HG02884 (cell line): ENCODE measurements at regions not wholly inside any gene's neighbourhood (a gene's known extent, or its start where the extent isn't known, plus 50 kb on each side); places are given as distances from the start of the nearest gene placed in this dataset.

Experiments used
- ATAC-seq: cut with Tn5 transposase; IDR thresholded peaks from one replicate; pipeline ENCODE4 v1.9.1; 2021; ENCODE audit warnings: mild to moderate bottlenecking, moderate library complexity; ENCODE audit not compliant: unreplicated experiment

- ATAC-seq: peak; percentile 29
Measured at GRCh38 chr5:126354012-126354857, 69.0 kb upstream of the GRAMD2B start.

GRCh38 chr5:126354858-126355731, 68.1 kb upstream of the GRAMD2B start:
- ATAC-seq: no peak

GRCh38 chr5:126355940-126356339, 67.3 kb upstream of the GRAMD2B start:
- no peak for ATAC-seq

GRCh38 chr5:126357585-126358342, 65.4 kb upstream of the GRAMD2B start:
- ATAC-seq: no peak

- peak; percentile 77 for ATAC-seq
Measured at GRCh38 chr5:126358525-126358924, 64.7 kb upstream of the GRAMD2B start.

GRCh38 chr5:126359884-126360283, 63.3 kb upstream of the GRAMD2B start:
- ATAC-seq: no peak

GRCh38 chr5:126360467-126360866, 62.7 kb upstream of the GRAMD2B start:
- no peak for ATAC-seq

GRCh38 chr5:126363658-126364057, 59.6 kb upstream of the GRAMD2B start:
- no peak for ATAC-seq

GRCh38 chr5:126364206-126364902, 58.9 kb upstream of the GRAMD2B start:
- ATAC-seq: no peak

GRCh38 chr5:126365446-126366198, 57.6 kb upstream of the GRAMD2B start:
- ATAC-seq: no peak

GRCh38 chr5:126366199-126366560, 57.0 kb upstream of the GRAMD2B start:
- ATAC-seq: no peak

- ATAC-seq: no peak
Measured at GRCh38 chr5:126368239-126368812, 54.9 kb upstream of the GRAMD2B start.

GRCh38 chr5:126369083-126369482, 54.1 kb upstream of the GRAMD2B start:
- ATAC-seq: no peak

- no peak for ATAC-seq
Measured at GRCh38 chr5:126369995-126370731, 53.0 kb upstream of the GRAMD2B start.

- ATAC-seq: no peak
Measured at GRCh38 chr5:126370796-126371718, 52.2 kb upstream of the GRAMD2B start.

- no peak for ATAC-seq
Measured at GRCh38 chr5:126373375-126374108, 49.7 kb upstream of the GRAMD2B start.
